ENCODE measurements at regions not wholly inside any gene's neighbourhood (a gene's known extent, or its start where the extent isn't known, plus 50 kb on each side); places are given as distances from the start of the nearest gene placed in this dataset.

DNA sequence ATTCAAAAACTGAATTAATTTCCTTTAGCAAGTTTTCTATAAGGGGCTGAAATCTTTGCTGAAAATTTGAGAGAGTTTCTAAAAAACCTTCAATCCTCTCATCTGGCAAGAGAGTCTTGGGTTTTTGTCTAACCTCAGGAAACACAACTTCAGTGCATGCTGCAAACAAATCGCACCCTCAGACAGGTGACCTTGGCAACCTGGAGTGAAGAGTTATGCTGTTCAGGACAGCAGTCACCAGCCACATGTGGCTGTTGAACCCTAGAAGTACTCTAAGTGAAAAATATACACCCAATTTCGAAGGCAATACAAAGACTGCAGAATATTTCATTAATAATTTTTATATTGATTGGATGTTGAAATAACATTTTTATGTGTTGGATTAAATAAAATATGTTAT, 184.8 kb downstream of the RPS29 start:
- no peak for TF ChIP-seq HNF4A (conservative IDR thresholded peaks at IDR 0.05)
- TF ChIP-seq TAF1 (conservative IDR thresholded peaks at IDR 0.05), result no peak
- no peak for TF ChIP-seq RXRA (IDR thresholded peaks at IDR 0.05)
- no peak for TF ChIP-seq FOXA1 (IDR thresholded peaks at IDR 0.05)
- TF ChIP-seq, protein P1, sequence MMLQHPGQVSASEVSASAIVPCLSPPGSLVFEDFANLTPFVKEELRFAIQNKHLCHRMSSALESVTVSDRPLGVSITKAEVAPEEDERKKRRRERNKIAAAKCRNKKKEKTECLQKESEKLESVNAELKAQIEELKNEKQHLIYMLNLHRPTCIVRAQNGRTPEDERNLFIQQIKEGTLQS (IDR thresholded peaks at IDR 0.05), result no peak
- TF ChIP-seq, protein P2, sequence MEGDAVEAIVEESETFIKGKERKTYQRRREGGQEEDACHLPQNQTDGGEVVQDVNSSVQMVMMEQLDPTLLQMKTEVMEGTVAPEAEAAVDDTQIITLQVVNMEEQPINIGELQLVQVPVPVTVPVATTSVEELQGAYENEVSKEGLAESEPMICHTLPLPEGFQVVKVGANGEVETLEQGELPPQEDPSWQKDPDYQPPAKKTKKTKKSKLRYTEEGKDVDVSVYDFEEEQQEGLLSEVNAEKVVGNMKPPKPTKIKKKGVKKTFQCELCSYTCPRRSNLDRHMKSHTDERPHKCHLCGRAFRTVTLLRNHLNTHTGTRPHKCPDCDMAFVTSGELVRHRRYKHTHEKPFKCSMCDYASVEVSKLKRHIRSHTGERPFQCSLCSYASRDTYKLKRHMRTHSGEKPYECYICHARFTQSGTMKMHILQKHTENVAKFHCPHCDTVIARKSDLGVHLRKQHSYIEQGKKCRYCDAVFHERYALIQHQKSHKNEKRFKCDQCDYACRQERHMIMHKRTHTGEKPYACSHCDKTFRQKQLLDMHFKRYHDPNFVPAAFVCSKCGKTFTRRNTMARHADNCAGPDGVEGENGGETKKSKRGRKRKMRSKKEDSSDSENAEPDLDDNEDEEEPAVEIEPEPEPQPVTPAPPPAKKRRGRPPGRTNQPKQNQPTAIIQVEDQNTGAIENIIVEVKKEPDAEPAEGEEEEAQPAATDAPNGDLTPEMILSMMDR (IDR thresholded peaks at IDR 0.05; ENCODE audit: low read depth, low read length, missing input control), result no peak
- TF ChIP-seq FOXA2 (IDR thresholded peaks at IDR 0.05), result no peak
- TF ChIP-seq SP1 (IDR thresholded peaks at IDR 0.05), result no peak
- no peak for TF ChIP-seq YY1 (IDR thresholded peaks at IDR 0.05)
- TF ChIP-seq GABPA (IDR thresholded peaks at IDR 0.05 in 1 of 2, conservative IDR thresholded peaks at IDR 0.05 in 1 of 2), result no peak
- no peak for TF ChIP-seq HNF4G (IDR thresholded peaks at IDR 0.05)
- TF ChIP-seq, protein P3, sequence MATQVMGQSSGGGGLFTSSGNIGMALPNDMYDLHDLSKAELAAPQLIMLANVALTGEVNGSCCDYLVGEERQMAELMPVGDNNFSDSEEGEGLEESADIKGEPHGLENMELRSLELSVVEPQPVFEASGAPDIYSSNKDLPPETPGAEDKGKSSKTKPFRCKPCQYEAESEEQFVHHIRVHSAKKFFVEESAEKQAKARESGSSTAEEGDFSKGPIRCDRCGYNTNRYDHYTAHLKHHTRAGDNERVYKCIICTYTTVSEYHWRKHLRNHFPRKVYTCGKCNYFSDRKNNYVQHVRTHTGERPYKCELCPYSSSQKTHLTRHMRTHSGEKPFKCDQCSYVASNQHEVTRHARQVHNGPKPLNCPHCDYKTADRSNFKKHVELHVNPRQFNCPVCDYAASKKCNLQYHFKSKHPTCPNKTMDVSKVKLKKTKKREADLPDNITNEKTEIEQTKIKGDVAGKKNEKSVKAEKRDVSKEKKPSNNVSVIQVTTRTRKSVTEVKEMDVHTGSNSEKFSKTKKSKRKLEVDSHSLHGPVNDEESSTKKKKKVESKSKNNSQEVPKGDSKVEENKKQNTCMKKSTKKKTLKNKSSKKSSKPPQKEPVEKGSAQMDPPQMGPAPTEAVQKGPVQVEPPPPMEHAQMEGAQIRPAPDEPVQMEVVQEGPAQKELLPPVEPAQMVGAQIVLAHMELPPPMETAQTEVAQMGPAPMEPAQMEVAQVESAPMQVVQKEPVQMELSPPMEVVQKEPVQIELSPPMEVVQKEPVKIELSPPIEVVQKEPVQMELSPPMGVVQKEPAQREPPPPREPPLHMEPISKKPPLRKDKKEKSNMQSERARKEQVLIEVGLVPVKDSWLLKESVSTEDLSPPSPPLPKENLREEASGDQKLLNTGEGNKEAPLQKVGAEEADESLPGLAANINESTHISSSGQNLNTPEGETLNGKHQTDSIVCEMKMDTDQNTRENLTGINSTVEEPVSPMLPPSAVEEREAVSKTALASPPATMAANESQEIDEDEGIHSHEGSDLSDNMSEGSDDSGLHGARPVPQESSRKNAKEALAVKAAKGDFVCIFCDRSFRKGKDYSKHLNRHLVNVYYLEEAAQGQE (IDR thresholded peaks at IDR 0.05), result no peak
- TF ChIP-seq RAD21 (IDR thresholded peaks at IDR 0.05), result no peak
- TF ChIP-seq EGR1 (IDR thresholded peaks at IDR 0.05; ENCODE audit: low read depth in 2 of 2), result no peak
- TF ChIP-seq JUND (IDR thresholded peaks at IDR 0.05), result no peak
- TF ChIP-seq, protein P4, sequence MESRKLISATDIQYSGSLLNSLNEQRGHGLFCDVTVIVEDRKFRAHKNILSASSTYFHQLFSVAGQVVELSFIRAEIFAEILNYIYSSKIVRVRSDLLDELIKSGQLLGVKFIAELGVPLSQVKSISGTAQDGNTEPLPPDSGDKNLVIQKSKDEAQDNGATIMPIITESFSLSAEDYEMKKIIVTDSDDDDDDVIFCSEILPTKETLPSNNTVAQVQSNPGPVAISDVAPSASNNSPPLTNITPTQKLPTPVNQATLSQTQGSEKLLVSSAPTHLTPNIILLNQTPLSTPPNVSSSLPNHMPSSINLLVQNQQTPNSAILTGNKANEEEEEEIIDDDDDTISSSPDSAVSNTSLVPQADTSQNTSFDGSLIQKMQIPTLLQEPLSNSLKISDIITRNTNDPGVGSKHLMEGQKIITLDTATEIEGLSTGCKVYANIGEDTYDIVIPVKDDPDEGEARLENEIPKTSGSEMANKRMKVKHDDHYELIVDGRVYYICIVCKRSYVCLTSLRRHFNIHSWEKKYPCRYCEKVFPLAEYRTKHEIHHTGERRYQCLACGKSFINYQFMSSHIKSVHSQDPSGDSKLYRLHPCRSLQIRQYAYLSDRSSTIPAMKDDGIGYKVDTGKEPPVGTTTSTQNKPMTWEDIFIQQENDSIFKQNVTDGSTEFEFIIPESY (IDR thresholded peaks at IDR 0.05), result no peak
- TF ChIP-seq, protein P5, sequence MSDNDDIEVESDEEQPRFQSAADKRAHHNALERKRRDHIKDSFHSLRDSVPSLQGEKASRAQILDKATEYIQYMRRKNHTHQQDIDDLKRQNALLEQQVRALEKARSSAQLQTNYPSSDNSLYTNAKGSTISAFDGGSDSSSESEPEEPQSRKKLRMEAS (IDR thresholded peaks at IDR 0.05), result no peak
- Histone ChIP-seq H3K27ac (ENCODE audit: low read depth in 1 of 2, low read length in 2 of 2) (no peak overlapping the region), H3K4me1 (ENCODE audit: control insufficient read depth in 4 of 4, insufficient read depth in 4 of 4, low read length in 3 of 4) (no peaks in the 10 kb centered on the region), H3K27me3 (ENCODE audit: control insufficient read depth in 4 of 4, insufficient read depth in 4 of 4, low read length in 3 of 4) (no peaks in the 10 kb centered on the region), H3K4me3 (ENCODE audit: low read depth in 1 of 3, low read length in 3 of 3) (no peak overlapping the region), H3K36me3 (ENCODE audit: control insufficient read depth in 4 of 4, insufficient read depth in 3 of 4, low read depth in 1 of 4, low read length in 3 of 4) (no peaks in the 10 kb centered on the region), H3K9me3 (ENCODE audit: control insufficient read depth in 4 of 4, low read length in 3 of 4) (no peaks in the 10 kb centered on the region), H3K9ac (ENCODE audit: low read depth in 1 of 2, low read length in 2 of 2) (no peak overlapping the region)
- DNase-seq (ENCODE audit: low spot score), result no peak
- WGBS, result 86% methylated on average over 2 of the region's 2 CpGs

DNA sequence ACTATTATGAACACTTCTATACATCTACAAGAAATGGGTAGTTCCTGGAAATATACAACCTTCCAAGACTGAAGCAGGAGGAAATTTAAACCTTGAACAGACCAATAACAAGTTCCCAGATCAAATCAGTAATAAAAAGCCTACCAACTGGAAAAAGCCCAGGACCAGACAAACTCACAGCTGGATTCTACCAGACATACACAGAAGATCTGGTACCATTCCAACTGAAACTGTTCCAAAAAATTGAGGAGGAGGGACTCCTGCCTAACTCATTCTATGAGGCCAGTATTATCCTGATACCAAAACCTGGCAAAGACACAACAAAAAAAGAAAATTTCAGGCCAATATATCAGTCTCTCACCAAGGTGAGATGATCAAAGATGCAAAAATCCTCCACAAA, 189.4 kb downstream of the RPS29 start:
- H3K9ac ChIP-seq (ENCODE audit: low read depth in 1 of 2, low read length in 2 of 2), result no peak overlapping the region
- H3K9me3 ChIP-seq (ENCODE audit: control insufficient read depth in 4 of 4, low read length in 3 of 4), result no peaks in the 10 kb centered on the region
- H3K4me3 ChIP-seq (ENCODE audit: low read depth in 1 of 3, low read length in 3 of 3), result no peak overlapping the region
- H3K4me1 ChIP-seq (ENCODE audit: control insufficient read depth in 4 of 4, insufficient read depth in 4 of 4, low read length in 3 of 4), result no peaks in the 10 kb centered on the region
- TF ChIP-seq TAF1 (conservative IDR thresholded peaks at IDR 0.05) (no peak), NR2F2 (IDR thresholded peaks at IDR 0.05) (no peak), FOXA1 (IDR thresholded peaks at IDR 0.05) (no peak), HNF4G (IDR thresholded peaks at IDR 0.05) (no peak), YY1 (IDR thresholded peaks at IDR 0.05) (no peak)
- no peaks in the 10 kb centered on the region for H3K27me3 ChIP-seq (ENCODE audit: control insufficient read depth in 4 of 4, insufficient read depth in 4 of 4, low read length in 3 of 4)
- H3K36me3 ChIP-seq (ENCODE audit: control insufficient read depth in 4 of 4, insufficient read depth in 3 of 4, low read depth in 1 of 4, low read length in 3 of 4), result no peaks in the 10 kb centered on the region
- DNase-seq (ENCODE audit: low spot score), result no peak
- H3K27ac ChIP-seq (ENCODE audit: low read depth in 1 of 2, low read length in 2 of 2), result no peak overlapping the region
